GM12873 (cell line): ENCODE measurements at regions not wholly inside any gene's neighbourhood (a gene's known extent, or its start where the extent isn't known, plus 50 kb on each side); places are given as distances from the start of the nearest gene placed in this dataset.

Experiments
- CTCF ChIP-seq: IDR thresholded peaks from 2 replicates; pipeline ENCODE4 v1.5.1; 2012; ENCODE audit warnings: low read depth, mild to moderate bottlenecking, moderate library complexity, low read length, control low read depth; ENCODE audit not compliant: insufficient read depth; ENCODE audit errors: missing control alignments

DNA sequence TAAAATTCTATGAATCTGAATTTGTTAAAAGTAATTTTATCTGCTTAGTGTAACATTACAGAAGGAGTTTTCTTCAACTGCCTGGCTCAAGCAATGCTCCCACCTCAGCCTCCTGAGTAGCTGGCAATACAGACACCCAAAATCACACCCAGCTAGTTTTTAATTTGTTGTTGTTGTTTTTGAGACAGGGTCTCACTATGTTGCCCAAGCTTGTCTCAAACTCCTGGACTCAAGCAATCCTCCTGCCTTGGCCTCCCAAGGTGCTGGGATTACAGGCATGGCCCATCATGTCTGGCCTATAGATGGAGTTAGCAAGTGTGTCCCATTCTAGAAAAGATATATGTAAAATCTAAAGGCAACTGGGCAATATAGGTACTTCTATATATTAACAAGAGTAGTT, 1580.4 kb upstream of the PRR20A start:
- TF ChIP-seq CTCF, result no peak

GRCh38 chr13:55563267-55563666, 1577.5 kb upstream of the PRR20A start:
- TF ChIP-seq CTCF, result no peak

GRCh38 chr13:55566334-55566733, 1574.4 kb upstream of the PRR20A start:
- no peak for TF ChIP-seq CTCF

GRCh38 chr13:55566779-55567178, 1573.9 kb upstream of the PRR20A start:
- no peak for TF ChIP-seq CTCF

- TF ChIP-seq CTCF, result no peak
Observed at GRCh38 chr13:55567721-55568625, 1572.7 kb upstream of the PRR20A start.

GRCh38 chr13:55569082-55569481, 1571.6 kb upstream of the PRR20A start:
- no peak for TF ChIP-seq CTCF

GRCh38 chr13:55569514-55569913, 1571.2 kb upstream of the PRR20A start:
- TF ChIP-seq CTCF, result no peak
